ENCODE measurements at regions not wholly inside any gene's neighbourhood (a gene's known extent, or its start where the extent isn't known, plus 50 kb on each side); places are given as distances from the start of the nearest gene placed in this dataset.

DNA sequence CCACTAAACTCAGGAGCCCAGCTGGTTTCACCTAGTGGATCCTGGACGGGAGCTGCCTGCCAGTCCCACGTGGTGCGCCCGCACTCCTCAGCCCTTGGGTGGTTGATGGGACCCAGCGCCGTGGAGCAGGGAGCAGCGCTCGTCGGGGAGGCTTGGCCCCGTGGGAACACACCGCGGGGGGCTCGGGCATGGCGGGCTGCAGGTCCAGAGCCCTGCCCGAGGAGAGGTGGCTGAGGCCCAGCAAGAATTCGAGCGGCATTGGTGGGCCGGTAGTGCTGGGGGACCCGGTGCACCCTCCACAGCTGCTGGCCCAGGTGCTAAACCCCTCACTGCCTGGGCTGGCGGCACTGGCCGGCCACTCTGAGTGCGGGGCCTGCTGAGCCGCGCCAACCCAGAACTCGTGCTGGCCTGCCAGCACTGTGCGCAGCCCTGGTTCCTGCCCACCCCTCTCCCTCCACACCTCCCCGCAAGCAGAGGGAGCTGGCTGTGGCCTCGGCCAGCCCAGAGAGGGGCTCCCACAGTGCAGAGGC lies 137.3 kb downstream of the TRIB2 start:
- no peak for DNase-seq (ENCODE audit: low read depth)
- no peak for TF ChIP-seq CTCF (conservative IDR thresholded peaks at IDR 0.05; ENCODE audit: control insufficient read depth, insufficient read depth, low read depth, low read length)
- H3K4me3 ChIP-seq (ENCODE audit: control insufficient read depth, low read depth, low read length) = no peak overlapping the region

- DNase-seq (ENCODE audit: low read depth) = no peak
- H3K4me3 ChIP-seq (ENCODE audit: control insufficient read depth, low read depth, low read length) = no peak overlapping the region
These were observed 138.8 kb downstream of the TRIB2 start for GRCh38 chr2:12855508-12855907.

GRCh38 chr2:12856934-12857601 lies 140.3 kb downstream of the TRIB2 start:
- peak; percentile 59 for DNase-seq (ENCODE audit: low read depth)
- no peak for TF ChIP-seq CTCF (conservative IDR thresholded peaks at IDR 0.05; ENCODE audit: control insufficient read depth, insufficient read depth, low read depth, low read length)
- H3K4me3 ChIP-seq (ENCODE audit: control insufficient read depth, low read depth, low read length) = no peak overlapping the region

More at GRCh38 chr2:12855508-12855907, 138.8 kb downstream of the TRIB2 start:
- no peak for TF ChIP-seq CTCF (conservative IDR thresholded peaks at IDR 0.05; ENCODE audit: control insufficient read depth, insufficient read depth, low read depth, low read length)

DNA sequence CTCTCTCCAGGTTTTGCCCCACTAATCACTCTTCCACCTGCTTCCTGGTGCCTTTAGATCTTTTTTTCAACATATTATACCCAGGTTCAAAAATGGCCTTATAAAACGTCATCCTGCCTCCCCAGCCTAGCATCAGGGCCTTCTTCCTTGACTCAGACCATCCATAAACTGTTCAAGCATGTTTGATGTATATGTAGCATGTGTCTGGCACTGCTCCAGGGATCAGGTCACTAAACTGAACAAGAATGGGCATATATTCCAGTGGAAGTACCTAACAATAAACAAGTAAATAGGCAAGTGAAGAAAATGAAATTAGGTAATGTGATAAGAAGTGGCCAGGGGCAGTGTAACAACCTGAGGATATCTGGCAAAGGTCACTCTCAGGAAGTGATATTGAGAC lies 141.2 kb downstream of the TRIB2 start:
- no peak overlapping the region for H3K4me3 ChIP-seq (ENCODE audit: control insufficient read depth, low read depth, low read length)
- DNase-seq (ENCODE audit: low read depth) = peak; percentile 5

DNA sequence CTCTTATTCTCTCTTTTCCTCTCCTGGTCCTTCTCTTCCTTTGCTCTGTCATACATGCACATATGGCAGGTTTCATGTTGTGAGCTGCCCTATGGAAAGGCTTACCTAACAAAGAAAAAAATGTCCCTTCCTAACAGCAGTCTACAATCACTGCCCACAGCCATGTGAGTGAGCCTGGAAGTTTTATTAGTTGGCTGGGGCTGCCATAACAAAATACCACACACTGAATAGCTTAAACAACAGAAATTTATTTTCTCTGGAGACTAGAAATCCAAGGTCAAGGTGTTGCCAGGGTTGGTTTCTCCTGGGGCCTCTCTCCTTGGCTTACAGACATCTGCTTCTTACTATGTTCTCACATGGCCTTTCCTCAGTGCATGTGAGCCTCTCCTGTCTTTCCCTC lies 142.1 kb downstream of the TRIB2 start:
- no peak overlapping the region for H3K4me3 ChIP-seq (ENCODE audit: control insufficient read depth, low read depth, low read length)
- no peak for DNase-seq (ENCODE audit: low read depth)
- no peak for TF ChIP-seq CTCF (conservative IDR thresholded peaks at IDR 0.05; ENCODE audit: control insufficient read depth, insufficient read depth, low read depth, low read length)

More for the DNA sequence above, 141.2 kb downstream of the TRIB2 start:
- no peak for TF ChIP-seq CTCF (conservative IDR thresholded peaks at IDR 0.05; ENCODE audit: control insufficient read depth, insufficient read depth, low read depth, low read length)

DNA sequence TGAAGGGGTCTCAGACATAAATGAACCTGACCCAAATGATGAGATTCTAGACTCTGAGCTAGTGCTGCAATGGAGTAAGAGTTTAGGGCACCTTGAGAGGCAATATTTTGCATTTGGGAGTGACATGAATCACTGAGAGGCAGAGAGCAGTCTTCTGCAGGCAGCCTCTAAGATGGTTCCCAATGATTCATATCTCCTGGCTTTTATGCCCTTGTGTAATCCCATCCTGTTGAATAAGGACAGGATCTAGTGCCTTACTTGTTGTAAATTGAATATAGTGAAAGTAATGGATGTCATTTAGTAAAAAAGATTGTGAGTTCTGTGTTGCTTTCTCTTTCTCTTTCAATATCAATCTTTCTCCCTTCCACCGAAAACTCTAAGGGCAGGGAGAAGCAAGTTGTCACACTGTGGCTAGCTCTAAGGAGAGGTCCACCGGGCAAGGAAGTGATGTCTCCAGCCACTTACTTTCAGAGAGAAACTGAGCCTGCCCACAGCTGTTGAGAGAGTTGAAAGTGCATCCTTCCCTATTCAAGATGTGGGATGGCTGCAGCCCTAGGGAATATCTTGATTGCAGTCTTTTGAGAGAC lies 144.7 kb downstream of the TRIB2 start:
- peak; percentile 83 for DNase-seq (ENCODE audit: low read depth)
- TF ChIP-seq CTCF (conservative IDR thresholded peaks at IDR 0.05; ENCODE audit: control insufficient read depth, insufficient read depth, low read depth, low read length) = no peak
- no peak overlapping the region for H3K4me3 ChIP-seq (ENCODE audit: control insufficient read depth, low read depth, low read length)

Data from fibroblast of mammary gland (primary cell).